C4-2B (cell line): ENCODE measurements at regions not wholly inside any gene's neighbourhood (a gene's known extent, or its start where the extent isn't known, plus 50 kb on each side); places are given as distances from the start of the nearest gene placed in this dataset.

ENCODE experiments used
- ZFX ChIP-seq: fragments of 450-650 bp; IDR thresholded peaks from 2 replicates; pipeline ENCODE4 v1.6.1; 2017
- TF ChIP-seq, protein P1 (sequence below): fragments of 450-650 bp; conservative IDR thresholded peaks from 2 replicates; pipeline ENCODE4 v1.5.1; 2017; ENCODE audit warnings: mild to moderate bottlenecking

DNA sequence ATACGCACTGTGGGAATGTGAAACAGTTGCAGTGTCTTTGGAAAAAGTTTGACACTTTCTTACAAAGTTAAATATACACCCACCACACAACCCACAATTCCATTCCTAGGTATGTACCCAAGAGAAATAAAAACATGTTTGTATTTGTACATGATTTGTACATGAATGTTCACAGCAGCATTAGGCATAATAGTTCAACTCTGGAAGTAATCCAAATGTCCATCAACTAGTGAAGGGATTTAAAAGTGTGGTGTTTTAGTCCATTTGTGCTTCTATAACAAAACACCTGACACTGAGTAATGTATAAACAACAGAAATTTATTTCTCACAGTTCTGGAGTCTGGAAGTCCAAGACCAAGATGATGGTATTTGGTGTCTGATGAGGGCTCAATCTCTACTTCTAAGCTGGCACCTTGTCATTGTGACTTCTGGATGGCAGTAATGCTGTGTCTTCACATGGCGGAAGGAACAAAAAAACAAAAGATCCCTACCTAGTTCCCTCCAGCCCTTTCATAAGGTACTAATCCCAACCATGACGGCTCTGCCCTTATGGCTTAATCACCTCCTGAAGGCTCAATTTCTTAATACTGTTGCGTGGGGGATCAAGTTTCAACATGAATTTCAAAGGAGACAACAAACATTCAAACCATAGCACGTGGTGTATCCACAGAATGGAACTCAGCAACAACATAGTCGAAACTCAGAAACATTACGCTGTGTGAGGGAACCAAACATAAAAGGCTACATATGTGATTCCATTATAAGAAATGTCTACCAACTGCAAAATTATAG, 120.5 kb downstream of the AQP9 start:
- TF ChIP-seq, protein P1, sequence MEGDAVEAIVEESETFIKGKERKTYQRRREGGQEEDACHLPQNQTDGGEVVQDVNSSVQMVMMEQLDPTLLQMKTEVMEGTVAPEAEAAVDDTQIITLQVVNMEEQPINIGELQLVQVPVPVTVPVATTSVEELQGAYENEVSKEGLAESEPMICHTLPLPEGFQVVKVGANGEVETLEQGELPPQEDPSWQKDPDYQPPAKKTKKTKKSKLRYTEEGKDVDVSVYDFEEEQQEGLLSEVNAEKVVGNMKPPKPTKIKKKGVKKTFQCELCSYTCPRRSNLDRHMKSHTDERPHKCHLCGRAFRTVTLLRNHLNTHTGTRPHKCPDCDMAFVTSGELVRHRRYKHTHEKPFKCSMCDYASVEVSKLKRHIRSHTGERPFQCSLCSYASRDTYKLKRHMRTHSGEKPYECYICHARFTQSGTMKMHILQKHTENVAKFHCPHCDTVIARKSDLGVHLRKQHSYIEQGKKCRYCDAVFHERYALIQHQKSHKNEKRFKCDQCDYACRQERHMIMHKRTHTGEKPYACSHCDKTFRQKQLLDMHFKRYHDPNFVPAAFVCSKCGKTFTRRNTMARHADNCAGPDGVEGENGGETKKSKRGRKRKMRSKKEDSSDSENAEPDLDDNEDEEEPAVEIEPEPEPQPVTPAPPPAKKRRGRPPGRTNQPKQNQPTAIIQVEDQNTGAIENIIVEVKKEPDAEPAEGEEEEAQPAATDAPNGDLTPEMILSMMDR, result no peak
- no peak for TF ChIP-seq ZFX
